Stimulated activated CD8-positive, alpha-beta memory T cell treated with anti-CD3 and anti-CD28 coated beads, Interleukin-2, amount 100 ng/mL, for 48 hours (primary cell): ENCODE measurements at regions not wholly inside any gene's neighbourhood (a gene's known extent, or its start where the extent isn't known, plus 50 kb on each side); places are given as distances from the start of the nearest gene placed in this dataset.

ENCODE experiments used
- DNase-seq, 2 donors: peaks; one replicate each; pipeline ENCODE4 v3.0.0-alpha.2; 2020; ENCODE audit warnings: low read depth in 2 of 2

DNA sequence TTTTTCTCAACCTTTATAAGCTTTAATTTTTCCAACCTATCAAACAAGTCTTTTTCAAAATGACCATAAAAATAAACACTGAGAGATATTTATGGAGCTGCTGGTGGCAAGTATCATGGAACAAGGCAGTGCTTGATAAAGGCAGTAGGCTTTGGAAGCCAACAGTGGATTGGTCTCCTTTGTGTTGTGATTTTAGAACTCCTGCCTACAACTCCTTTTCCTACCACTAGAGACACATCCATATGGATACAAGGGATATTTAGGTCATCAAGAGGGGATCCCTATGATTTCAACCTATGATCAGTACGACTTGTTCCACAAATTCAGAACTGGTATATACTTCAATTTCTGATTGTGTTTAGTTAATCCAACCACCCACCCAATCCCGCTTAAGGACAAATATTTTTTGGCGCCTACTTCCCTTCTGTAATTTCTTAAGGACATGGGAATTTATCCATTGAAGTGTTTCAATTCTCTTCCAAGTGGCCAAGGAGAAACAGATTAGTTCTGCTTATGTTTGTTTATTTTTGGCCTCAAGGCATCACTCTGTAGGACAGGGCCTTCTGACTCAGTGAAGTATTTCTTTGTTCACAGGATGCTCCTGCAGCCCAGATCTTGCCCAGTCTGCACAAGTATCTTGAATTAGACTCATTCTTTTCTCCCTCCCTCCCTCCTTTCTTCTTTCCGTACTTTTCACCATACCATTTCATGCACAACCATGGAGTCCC lies 2119.6 kb upstream of the PIK3C3 start:
- DNase-seq: no peak

DNA sequence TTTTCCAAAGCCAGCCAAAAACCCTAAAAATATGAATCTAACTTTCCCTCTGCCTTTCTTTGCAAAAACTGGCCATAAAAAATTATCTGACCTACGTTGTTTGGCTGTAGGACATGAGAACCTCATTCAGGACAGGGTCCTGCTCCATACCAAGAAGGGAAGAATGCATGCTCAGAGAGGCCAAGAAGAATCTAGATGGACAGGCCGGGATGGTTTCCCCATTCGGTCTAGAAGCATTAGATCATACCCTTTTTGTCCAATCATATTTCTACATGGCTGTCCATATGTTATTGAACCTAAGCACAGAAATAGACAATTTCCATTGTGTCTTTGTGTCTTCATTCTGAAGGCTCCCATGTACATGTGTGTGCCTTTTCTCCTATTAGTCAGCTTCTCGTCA lies 2120.4 kb upstream of the PIK3C3 start:
- DNase-seq: no peak

DNA sequence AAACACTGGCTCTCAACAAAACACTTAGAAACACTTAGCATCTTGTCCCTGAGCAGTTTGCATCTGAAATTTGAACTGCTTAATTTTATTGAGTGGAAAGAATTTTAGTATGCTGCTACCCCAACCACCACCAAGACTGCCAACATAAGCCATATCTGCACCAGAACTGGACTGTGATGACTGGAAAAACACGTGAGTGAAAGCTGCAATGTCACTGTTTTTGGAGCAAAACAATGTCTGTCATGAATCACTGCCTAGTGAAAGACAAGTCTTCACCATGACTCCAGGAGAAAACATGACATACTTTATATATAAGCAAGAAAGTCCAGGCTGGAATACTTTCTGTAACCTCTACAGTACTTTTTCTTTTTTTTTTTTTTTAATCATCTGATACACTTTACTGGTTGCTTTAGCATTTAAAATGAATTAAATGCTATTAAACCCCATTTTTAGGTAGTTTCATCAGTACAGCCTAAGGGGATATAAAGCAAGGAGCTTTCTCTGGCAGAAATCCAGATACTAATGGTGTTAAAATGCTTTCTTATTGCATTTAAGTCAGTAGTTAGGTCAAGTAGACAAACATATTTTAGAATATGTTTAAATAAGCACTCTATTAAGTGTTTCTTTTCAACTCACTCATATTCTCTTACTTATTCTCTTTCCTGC lies 2129.4 kb upstream of the PIK3C3 start:
- DNase-seq: no peak

DNA sequence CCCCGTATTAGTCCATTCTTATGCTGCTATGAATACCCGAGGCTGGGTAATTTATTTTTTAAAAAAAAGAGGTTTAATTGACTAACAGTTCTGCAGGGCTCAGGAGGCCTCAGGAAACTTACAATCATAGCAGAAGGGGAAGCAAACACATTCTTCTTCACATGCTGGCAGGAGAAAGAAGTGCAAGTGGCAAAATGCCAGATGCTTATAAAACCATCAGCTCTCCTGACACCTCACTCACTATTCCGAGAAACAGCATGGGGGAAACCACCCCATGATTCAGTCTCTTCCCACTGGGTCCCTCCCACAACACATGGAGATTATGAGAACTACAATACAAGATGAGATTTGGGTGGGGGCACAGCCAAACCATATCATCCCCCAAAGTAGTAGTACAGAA lies 2148.5 kb upstream of the PIK3C3 start:
- DNase-seq: no peak

DNA sequence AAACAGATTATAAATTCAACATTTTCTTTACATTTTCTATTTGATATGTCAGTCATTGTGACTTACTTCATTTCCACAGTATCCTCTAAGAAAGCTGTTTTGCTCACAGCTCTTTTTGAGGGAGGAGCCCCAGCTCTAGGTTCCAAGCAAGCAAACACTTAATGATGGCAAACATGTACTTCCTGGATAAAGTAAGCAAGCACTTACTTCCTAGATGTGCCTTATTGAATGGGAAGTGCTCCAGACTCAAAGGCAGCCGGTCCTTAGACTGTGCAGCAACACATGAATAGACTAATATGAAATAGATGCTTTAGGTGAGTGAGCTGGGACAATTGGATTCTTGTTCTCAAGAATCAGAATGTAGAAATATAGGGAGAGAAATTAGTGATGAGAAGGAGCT lies 2149.8 kb upstream of the PIK3C3 start:
- DNase-seq: no peak

DNA sequence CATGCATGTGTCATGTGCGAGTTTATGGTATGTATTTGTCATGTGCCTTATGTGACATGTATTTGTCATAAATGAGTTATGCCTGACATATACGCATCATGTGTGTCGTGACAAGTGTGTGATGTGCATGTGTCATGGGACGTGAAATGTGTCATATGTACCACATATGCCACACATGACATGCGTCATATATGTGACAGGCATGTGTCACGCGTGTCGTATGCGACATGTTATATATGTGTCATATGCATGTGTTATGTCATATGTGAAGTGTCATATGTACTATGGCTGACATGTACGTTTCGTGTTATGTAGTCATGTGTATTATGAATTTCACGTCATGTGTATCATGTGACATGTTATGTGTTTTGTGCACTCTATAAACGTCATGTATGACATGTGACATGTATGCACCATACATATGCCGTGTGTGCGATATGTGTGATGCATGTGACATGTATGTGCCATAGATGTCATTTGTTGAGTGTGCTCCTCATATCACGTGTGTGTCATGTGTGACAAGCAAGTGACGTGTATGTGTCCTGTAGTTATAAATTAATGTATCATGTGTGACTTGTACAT lies 2152.3 kb upstream of the PIK3C3 start:
- DNase-seq: no peak

DNA sequence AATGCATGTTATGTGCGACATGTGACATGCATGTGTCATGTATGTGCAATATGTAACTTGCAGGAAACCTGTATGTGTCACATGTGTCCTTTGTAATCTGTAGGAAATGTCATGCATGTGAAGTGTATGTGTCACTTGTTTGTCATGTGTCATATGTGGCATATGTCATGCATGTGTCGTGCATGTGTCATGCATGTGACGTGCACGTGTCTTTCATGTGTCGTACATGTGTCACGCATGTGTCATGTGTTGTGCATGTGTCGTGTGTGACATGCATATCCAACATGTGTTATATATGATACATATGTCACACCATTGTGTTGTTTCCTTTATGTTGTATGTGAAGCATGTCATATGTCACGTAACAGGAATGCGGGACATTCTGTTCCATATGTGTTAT lies 2153.2 kb upstream of the PIK3C3 start:
- DNase-seq: no peak

DNA sequence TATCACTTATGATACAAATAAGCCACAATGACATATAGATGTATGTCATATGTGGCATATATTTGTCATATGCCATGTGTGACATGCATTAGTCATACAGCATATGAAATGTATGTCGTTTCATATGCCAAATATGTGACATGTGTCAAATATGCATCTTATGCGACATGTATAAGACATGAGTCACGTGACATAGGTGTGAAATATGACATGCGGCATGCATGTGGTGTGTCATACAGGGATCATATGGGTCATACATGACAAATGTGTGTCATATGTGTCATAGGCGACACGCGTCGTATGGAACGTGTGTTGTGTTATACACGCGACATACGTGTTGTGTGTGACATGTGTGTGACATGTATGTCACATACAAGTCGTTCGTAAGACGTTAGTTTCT lies 2154.0 kb upstream of the PIK3C3 start:
- no peak for DNase-seq

DNA sequence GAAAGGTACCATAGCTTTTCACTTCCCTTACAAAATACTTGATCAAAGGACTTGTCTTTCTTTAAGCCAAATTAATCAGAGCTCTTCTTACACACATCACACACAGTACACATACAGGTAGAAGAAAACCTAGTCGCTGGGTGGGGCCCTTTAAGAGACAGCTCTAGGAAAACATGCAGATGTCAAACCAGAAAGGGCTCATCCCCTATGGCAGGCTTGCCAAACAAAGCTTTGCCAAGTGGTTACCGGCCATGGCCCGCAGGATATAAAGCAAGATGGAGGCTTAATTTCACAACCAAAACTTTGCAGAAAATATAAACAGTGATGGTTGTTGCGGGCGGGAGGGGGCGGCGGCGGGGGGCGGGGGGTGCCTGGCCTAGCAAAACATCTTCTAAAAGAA lies 2156.0 kb upstream of the PIK3C3 start:
- DNase-seq: no peak

DNA sequence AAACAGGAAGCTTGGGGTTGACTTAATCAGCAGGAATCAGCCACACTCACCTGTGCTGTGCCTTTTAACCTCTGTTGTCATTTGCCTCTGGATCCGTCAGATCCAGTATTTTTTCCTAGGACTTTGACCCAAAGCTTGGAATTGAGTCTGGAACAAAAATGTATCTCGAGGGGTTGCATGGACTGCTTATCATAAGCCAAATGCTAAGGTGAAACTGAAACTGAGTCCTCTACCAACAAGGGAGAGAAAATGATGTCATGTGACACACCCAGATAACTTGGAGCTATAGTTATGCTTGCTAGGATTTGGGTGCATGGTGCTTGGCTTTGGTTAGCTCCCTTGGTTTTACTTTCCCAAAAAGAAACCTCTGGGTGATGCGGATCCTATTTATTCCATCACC lies 2158.6 kb upstream of the PIK3C3 start:
- DNase-seq: no peak

DNA sequence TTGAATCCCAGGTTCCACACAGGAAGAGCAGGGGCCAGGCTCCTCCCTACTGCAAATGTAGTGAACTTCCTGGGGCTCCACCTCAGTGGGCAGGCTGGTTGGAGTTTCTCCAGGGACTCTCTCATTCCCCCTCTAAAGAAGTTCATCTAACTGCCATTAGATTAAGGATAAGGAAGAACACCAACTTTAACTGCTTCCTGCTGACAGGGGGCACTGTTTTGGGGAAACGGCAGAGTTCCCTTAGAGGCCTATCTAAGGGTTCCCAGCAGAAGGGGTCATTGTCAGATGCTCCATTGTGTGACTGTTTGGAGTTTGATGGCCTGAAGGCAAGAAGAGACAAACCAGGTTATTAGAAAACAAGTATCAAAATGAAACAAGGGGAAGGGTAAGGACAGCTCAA lies 2159.7 kb upstream of the PIK3C3 start:
- no peak for DNase-seq

DNA sequence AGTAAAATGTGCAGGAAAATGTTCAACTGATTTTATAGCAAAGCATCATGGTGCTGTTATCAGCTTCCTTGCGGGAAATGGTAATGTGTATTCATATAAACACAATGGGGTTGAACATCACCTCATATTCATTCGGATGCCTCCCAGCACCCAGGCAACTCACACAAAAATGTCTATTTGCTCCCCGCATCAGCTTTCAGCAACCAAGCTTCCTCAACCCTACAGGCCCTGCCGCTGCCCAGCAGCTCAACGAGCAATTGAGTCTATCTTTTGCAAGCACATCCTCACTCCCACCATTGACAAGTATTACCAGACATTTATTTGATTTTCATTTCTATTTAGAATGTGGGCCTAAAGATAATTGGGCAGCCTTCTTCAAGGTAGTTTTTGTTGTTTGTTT lies 2161.4 kb upstream of the PIK3C3 start:
- DNase-seq: no peak

DNA sequence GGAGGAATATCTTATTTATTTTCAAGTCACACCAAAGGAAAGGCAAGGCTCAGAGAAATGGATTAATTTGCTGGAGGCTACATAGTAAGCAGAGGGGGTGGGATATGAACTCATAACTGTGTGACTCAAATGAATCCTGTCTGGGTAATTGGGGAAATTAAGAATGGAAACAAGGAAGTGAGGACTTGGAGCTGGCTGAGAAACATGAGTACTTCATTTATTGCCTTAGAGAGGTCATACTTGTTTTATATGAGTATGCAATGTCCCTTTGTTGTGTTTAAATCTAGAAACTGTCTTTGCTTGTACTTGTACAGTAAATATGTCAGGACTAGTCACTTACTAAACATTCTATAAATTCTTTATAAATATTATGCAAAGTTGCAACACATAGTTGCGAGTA lies 2166.7 kb upstream of the PIK3C3 start:
- no peak for DNase-seq

DNA sequence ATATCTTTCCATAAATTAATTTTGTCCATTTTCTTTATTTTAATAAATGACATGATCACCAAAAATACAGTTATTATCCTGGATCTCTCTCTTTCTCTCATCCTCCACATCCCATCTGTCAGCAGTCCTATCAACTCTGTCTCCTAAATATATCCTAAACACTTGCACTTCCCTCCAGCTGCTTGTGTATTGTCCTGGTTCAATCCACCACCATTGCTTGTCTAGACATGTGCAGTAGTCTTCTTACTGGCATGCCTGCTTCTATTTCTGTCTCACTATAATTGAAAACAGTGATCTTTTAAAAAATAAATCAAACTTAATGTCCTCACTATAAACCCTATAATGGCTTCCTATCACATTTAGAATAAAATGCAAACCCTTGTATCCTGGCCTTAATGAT lies 2168.6 kb upstream of the PIK3C3 start:
- no peak for DNase-seq

DNA sequence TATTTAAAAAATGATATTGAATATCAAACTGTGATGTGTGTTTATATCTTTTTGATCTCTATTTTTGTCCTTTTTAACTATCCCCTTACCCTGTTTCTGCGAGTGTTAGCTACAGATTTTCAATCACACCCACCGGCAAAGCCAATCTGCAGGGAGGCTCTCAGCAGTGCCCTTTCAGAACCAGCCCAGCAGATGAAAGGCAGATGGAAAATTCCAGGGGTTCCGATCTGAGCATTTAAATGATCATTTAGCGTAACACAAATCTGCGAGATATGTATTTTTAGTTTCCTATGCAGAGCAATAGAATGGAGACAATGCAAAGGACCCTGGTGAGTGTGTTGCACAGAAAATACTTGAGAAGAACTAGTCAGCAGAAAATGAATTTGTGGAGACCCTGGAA lies 2170.5 kb upstream of the PIK3C3 start:
- no peak for DNase-seq

DNA sequence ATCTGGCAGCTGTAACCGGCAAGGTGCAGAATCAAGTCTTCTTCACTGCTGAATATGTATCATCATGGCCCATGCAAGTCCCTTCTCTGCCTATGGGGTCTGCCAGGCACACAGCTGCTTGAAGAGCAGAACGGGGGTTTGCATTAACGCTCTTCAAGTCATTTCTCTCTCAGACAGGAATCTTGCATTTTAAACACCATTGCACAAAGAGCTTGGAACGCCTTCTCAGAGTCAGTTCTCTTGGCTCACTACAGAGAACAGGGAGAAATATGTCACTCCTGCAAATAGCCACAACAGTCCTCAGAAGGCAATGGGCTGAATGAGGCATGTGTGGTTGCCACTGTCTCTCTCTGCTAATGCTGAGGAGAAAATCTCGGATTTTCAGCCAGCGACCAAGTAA lies 2173.5 kb upstream of the PIK3C3 start:
- no peak for DNase-seq

DNA sequence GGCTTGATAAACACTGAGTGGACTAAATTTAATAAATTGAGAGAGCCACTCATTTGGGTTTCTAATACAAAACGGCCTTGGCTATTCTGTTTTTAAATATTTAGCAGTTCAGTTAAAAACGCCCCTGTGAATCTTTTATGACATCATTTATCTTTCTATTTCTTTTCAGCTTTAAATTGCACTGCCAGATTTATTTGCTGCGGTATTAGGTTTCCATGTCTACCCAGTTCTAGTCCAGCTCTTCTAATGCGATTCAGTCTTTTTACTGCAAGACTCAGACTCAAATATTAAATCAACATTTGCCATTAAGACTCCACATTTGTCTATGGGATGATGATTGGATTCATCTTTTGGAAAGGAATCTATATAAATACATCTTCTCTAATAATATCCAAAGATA lies 2174.3 kb upstream of the PIK3C3 start:
- no peak for DNase-seq

DNA sequence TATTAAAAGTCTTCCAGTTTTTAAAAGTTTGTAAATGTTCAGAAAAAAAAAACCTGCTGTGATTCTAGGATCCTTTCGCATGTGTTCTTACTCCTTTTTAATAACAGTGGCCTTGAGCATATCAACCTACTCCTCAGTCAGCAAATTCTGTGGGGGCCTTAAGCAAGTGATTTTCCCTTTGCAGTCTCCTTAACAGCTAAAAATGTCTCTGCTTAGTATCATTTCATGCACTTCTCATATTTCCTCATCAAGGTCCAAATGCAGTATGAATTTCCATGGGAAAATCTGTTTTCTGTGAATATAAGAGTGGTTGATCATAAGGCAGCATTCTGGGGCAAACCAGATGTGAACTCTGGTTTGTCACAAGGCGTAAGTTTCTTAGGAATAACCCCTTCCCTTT lies 2175.1 kb upstream of the PIK3C3 start:
- no peak for DNase-seq

DNA sequence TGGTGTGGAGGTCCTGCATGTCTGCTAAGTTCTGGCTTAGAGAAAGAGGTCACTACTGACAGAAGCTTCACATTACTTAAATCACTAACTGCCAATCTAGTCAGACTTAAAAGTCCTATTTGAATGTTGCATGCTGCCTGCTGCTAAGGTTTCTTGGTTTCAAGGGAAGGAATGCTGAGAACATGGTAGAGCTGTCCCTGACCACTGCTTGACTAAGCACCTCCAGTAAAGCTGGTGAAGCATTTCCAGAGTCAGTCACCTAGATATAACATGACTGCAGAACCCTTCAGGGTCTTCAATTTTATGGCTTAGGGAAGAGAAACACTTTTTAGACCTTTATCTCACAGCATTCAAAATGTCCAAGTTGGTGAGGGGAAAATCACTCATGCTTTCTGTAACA lies 2178.3 kb upstream of the PIK3C3 start:
- DNase-seq: no peak

DNA sequence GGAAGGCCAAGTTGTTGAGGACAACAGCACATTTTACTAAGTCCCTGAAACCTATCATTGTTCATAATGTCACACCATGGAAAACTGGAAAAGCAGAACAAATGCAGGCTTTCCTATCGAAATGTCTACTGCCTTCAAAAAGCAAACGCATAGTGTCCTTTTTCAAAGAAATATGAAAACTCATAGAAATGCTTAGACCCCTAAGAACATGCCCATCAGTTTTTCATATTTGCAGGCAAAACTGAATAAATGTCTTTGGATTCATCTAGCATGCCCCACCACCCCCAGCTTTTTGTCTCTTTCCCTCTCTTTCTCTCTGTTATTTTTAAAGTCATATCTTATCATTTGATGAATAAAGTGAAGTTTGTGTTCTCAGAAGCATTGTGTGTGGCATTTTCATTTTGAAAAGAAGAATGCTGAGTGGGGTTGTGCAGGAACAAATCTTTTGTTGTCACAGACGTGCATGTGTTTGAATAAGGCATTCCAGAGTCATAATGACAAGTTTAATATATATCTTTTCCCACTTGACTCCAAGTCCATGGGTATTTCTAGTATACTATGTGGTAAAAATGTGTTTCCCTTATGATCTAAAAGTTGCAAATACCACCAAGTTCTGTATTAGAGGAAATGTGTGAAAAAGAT lies 2180.0 kb upstream of the PIK3C3 start:
- DNase-seq: no peak

DNA sequence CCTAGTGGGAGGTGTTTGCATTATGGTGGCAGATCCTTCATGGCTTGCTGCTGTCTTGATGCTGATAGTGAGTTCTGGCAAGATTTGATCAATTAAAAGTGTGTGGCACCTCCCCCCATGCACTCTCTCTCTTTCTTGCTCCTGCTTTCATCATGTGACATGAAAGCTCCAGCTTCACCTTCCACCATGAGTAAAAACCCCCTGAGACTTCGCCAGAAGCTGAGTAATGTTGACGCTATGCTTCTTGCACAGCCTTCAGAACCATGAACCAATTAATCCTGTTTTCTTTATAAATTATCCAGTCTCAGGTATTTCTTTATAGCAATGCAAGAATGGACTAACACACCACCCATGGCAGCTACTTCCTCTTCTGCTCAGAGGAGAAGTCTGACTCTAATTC lies 2181.4 kb upstream of the PIK3C3 start:
- no peak for DNase-seq

DNA sequence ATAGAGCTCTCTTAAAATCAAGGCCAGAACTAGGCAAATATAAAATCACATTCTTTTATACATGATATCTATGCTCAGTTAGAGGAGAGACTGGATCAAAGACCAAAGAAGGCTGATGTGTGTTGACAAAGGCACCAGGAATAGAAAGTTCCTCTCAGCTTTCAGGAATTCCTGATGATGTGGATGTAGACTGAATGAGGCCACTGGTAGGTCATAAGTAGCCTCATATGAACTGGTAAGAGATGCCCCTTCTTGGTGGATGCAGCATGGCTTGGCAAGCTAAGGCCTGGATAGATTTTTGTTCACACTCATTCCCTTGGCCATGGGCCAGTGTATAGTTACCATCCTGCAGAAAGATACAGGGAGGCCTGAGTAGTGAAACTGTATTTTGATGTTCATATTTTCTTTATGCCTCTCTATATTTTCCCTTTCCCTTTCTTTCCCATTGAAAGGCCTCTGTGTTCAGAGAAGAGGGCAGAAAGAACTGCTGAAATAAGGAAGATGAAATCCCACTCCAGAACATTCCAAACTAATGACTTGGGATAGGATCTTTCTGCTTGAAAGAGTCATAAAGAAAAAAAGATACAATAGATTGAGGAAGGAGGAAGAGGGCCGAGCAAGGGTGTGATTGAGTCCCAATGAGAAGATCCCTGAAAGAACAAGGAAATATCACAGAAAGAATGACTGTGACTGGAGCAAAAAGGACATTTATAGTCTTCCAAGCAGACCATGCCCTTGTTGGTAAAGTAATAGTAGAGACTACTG lies 2182.7 kb upstream of the PIK3C3 start:
- DNase-seq: no peak
